HepG2 (cell line): ENCODE measurements at regions not wholly inside any gene's neighbourhood (a gene's known extent, or its start where the extent isn't known, plus 50 kb on each side); places are given as distances from the start of the nearest gene placed in this dataset.

Source experiments
- EP300 ChIP-seq, 3 experiments: sonication (generic) in 1 of 3; formaldehyde crosslinking in 1 of 3; IDR thresholded peaks; 2 replicates each; pipeline versions ENCODE4 v1.5.1 to v1.6.1; 2011 to 2020; ENCODE audit warnings: low read depth in 2 of 3, low read length in 2 of 3, borderline replicate concordance in 1 of 3, improper control_type of control experiment in 1 of 3, mild to moderate bottlenecking in 1 of 3, missing genetic modification reagents in 1 of 3, moderate library complexity in 1 of 3
- FOXK2 ChIP-seq: fragments of 450-650 bp; IDR thresholded peaks from 2 replicates; pipeline ENCODE4 v1.6.1; 2016
- GABPA ChIP-seq, 2 experiments: IDR thresholded peaks; 2 replicates each; pipeline ENCODE4 v1.6.1; 2011 to 2016; ENCODE audit warnings: low read depth in 2 of 2, low read length in 1 of 2, missing biosample characterization in 1 of 2, missing genetic modification characterization in 1 of 2
- PAF1 ChIP-seq: IDR thresholded peaks from 2 replicates; pipeline ENCODE4 v1.6.1; 2016; ENCODE audit warnings: missing genetic modification reagents, missing compliant biosample characterization
- SALL2 ChIP-seq: sonication (generic); formaldehyde crosslinking; IDR thresholded peaks from 2 replicates; pipeline ENCODE4 v1.8.1; 2023; ENCODE audit warnings: mild to moderate bottlenecking, missing genetic modification reagents, inconsistent platforms
- SIN3B ChIP-seq: fragments of 150-350 bp; IDR thresholded peaks from 2 replicates; pipeline ENCODE4 v1.6.1; 2014; ENCODE audit warnings: low read length
- YEATS2 ChIP-seq: sonication (generic); formaldehyde crosslinking; IDR thresholded peaks from 2 replicates; pipeline ENCODE4 v1.4.0; 2020; ENCODE audit warnings: missing genetic modification reagents, borderline replicate concordance
- ZNF549 ChIP-seq: sonication (generic); formaldehyde crosslinking; IDR thresholded peaks from 2 replicates; pipeline ENCODE4 v1.5.0; 2020; ENCODE audit warnings: missing genetic modification reagents
- ZNF766 ChIP-seq: sonication (generic); formaldehyde crosslinking; IDR thresholded peaks from 2 replicates; pipeline ENCODE4 v1.5.0; 2020; ENCODE audit warnings: missing genetic modification reagents, borderline replicate concordance
- TF ChIP-seq, protein P1 (sequence below), 2 experiments: sonication (generic) in 1 of 2; formaldehyde crosslinking in 1 of 2; IDR thresholded peaks; 2 replicates each; pipeline versions ENCODE4 v1.6.1 to v1.9.0; 2014 to 2022; ENCODE audit warnings: antibody characterized with exemption in 1 of 2, borderline replicate concordance in 1 of 2, inconsistent platforms in 1 of 2, low read depth in 1 of 2, missing genetic modification reagents in 1 of 2
- TF ChIP-seq, protein P2 (sequence below): sonication (generic); IDR thresholded peaks from 2 replicates; pipeline ENCODE4 v1.6.1; 2016; ENCODE audit warnings: low read depth, borderline replicate concordance
- TF ChIP-seq, protein P3 (sequence below): sonication (generic); formaldehyde crosslinking; IDR thresholded peaks from 2 replicates; pipeline ENCODE4 v1.8.0; 2022; ENCODE audit warnings: missing genetic modification reagents, low read depth, mild to moderate bottlenecking, borderline replicate concordance
- TF ChIP-seq, protein P4 (sequence below): sonication (generic); formaldehyde crosslinking; IDR thresholded peaks from 2 replicates; pipeline ENCODE4 v1.5.1; 2020; ENCODE audit warnings: missing genetic modification reagents, mild to moderate bottlenecking, borderline replicate concordance

DNA sequence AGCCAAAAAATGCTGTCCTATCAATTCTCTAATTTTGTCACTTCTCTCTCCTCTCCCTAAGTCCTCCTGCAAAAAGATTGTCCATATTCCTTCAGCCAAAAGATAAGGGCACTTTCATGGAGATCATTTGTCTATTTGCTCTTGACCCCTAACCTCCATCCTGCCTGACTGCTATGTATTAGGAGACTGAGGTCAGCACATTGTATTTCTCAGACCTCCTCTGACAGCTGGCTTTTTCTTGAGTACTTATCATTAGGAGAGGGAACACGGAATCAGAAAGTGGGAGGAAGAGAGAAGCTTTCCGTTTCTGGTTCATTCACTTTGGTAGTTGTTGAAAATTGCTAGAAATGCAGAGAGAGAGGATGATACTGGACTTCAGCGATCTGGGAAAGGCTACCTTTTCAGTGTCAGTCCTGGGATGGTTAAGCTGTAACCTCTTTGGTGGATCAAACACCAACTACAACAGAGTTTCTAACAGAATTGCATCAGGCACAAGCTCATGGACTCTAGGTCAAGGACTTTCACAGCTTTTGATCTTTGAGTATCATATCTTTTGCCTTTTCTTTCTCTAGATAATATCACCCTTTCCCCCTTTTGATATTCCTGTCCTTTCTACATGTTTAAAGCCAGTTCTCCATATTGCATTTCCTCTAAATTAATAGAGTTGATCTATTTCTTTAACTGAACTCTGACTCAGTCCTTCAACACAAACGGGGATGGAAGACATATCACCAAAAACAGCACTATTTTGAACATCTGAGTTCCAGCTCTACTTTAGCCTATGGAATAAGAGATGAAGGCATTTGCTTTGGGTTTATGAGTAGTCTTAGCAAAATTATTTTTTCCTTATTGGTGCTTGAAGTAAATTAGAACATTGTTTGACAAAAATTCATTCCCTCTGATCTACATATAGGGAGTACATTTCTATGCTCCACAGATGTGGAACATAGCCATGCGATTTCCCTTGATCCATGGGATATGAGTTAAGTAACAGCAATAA is 63.3 kb upstream of the KYNU start (continued):
- TF ChIP-seq, protein P1, sequence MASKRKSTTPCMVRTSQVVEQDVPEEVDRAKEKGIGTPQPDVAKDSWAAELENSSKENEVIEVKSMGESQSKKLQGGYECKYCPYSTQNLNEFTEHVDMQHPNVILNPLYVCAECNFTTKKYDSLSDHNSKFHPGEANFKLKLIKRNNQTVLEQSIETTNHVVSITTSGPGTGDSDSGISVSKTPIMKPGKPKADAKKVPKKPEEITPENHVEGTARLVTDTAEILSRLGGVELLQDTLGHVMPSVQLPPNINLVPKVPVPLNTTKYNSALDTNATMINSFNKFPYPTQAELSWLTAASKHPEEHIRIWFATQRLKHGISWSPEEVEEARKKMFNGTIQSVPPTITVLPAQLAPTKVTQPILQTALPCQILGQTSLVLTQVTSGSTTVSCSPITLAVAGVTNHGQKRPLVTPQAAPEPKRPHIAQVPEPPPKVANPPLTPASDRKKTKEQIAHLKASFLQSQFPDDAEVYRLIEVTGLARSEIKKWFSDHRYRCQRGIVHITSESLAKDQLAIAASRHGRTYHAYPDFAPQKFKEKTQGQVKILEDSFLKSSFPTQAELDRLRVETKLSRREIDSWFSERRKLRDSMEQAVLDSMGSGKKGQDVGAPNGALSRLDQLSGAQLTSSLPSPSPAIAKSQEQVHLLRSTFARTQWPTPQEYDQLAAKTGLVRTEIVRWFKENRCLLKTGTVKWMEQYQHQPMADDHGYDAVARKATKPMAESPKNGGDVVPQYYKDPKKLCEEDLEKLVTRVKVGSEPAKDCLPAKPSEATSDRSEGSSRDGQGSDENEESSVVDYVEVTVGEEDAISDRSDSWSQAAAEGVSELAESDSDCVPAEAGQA (IDR thresholded peaks at IDR 0.05; ENCODE audit: low read depth), result no peak
- TF ChIP-seq, protein P1 (CRISPR knock-in tag; IDR thresholded peaks at IDR 0.05; ENCODE audit: borderline replicate concordance), result no peak
- TF ChIP-seq, protein P2, sequence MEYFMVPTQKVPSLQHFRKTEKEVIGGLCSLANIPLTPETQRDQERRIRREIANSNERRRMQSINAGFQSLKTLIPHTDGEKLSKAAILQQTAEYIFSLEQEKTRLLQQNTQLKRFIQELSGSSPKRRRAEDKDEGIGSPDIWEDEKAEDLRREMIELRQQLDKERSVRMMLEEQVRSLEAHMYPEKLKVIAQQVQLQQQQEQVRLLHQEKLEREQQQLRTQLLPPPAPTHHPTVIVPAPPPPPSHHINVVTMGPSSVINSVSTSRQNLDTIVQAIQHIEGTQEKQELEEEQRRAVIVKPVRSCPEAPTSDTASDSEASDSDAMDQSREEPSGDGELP, result no peak
- no peak for TF ChIP-seq PAF1 (CRISPR knock-in tag)
- TF ChIP-seq SALL2 (CRISPR knock-in tag), result no peak
- TF ChIP-seq YEATS2 (CRISPR knock-in tag), result no peak
- no peak for TF ChIP-seq SIN3B
- no peak for TF ChIP-seq ZNF766 (CRISPR knock-in tag)
- no peak for TF ChIP-seq ZNF549 (CRISPR knock-in tag)
- TF ChIP-seq, protein P3, sequence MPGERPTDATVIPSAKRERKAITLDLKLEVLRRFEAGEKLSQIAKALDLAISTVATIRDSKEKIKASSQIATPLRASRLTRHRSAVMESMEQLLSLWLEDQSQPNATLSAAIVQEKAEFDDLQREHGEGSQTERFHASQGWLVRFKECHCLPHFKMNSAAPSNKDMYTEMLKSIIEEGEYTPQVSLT (CRISPR knock-in tag), result no peak
- TF ChIP-seq FOXK2, result no peak
- TF ChIP-seq GABPA (IDR thresholded peaks at IDR 0.05; ENCODE audit: low read depth, low read length), result no peak
- TF ChIP-seq GABPA (CRISPR knock-in tag; IDR thresholded peaks at IDR 0.05; ENCODE audit: low read depth), result no peak
- TF ChIP-seq, protein P4, sequence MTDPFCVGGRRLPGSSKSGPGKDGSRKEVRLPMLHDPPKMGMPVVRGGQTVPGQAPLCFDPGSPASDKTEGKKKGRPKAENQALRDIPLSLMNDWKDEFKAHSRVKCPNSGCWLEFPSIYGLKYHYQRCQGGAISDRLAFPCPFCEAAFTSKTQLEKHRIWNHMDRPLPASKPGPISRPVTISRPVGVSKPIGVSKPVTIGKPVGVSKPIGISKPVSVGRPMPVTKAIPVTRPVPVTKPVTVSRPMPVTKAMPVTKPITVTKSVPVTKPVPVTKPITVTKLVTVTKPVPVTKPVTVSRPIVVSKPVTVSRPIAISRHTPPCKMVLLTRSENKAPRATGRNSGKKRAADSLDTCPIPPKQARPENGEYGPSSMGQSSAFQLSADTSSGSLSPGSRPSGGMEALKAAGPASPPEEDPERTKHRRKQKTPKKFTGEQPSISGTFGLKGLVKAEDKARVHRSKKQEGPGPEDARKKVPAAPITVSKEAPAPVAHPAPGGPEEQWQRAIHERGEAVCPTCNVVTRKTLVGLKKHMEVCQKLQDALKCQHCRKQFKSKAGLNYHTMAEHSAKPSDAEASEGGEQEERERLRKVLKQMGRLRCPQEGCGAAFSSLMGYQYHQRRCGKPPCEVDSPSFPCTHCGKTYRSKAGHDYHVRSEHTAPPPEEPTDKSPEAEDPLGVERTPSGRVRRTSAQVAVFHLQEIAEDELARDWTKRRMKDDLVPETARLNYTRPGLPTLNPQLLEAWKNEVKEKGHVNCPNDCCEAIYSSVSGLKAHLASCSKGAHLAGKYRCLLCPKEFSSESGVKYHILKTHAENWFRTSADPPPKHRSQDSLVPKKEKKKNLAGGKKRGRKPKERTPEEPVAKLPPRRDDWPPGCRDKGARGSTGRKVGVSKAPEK (CRISPR knock-in tag), result 0 out of 2 replicates have a peak, but pooled peaks have one; percentile 45
- TF ChIP-seq EP300 (IDR thresholded peaks at IDR 0.05; ENCODE audit: low read depth in 2 of 2, low read length in 2 of 2), result peak in 1 of 2 experiments; percentile 92; a peak in 2 of 4 replicates
- TF ChIP-seq EP300 (CRISPR knock-in tag; IDR thresholded peaks at IDR 0.05; ENCODE audit: borderline replicate concordance), result peak; percentile 52; the same call in 1 of the 2 replicates
